Gastroesophageal sphincter (tissue), 4 donors: ENCODE measurements at regions not wholly inside any gene's neighbourhood (a gene's known extent, or its start where the extent isn't known, plus 50 kb on each side); places are given as distances from the start of the nearest gene placed in this dataset.
"Not testable (repeated sequence)": the region's sequence is repeated elsewhere in the genome, so short reads cannot be mapped to it uniquely, and the experiment has no call there.

Experiments used
- ATAC-seq: fragments of 150-250 bp; one replicate; pipeline ENCODE4 v1.9.1; 2016; ENCODE audit warnings: mild to moderate bottlenecking, moderate library complexity
- H3K27ac ChIP-seq, 4 donors: fragments of 200-600 bp; sonication (generic) in 3 of 4; 1 replicate in 3 of 4; 2 replicates in 1 of 4; pipeline ENCODE4 v1.5.1; 2016 to 2019
- H3K27me3 ChIP-seq: fragments of 200-600 bp; sonication (generic); one replicate; pipeline ENCODE4 v1.5.1; 2019
- H3K36me3 ChIP-seq, 2 donors: fragments of 200-600 bp; sonication (generic); one replicate each; pipeline ENCODE4 v1.5.1; 2019; ENCODE audit warnings: control low read depth in 1 of 2
- H3K4me1 ChIP-seq, 3 donors: fragments of 200-600 bp; sonication (generic); 1 replicate in 2 of 3; 2 replicates in 1 of 3; pipeline ENCODE4 v1.5.1; 2016 to 2019; ENCODE audit warnings: control low read depth in 2 of 3
- H3K4me3 ChIP-seq, 2 donors: fragments of 200-600 bp; sonication (generic); one replicate each; pipeline ENCODE4 v1.5.1; 2019; ENCODE audit warnings: mild to moderate bottlenecking in 1 of 2, moderate library complexity in 1 of 2
- H3K9me3 ChIP-seq, 3 donors: fragments of 200-600 bp; sonication (generic); one replicate each; pipeline ENCODE4 v1.5.1; 2017 to 2019; ENCODE audit warnings: control low read depth in 2 of 3
- CTCF ChIP-seq, 4 experiments: fragments of 200-600 bp in 2 of 4; fragments of 450-650 bp in 2 of 4; sonication (generic) in 1 of 4; IDR thresholded peaks; one replicate each; pipeline ENCODE4 v1.5.1; 2017 to 2019; ENCODE audit warnings: antibody characterized with exemption in 4 of 4, mild to moderate bottlenecking in 2 of 4, moderate library complexity in 2 of 4
- EP300 ChIP-seq: sonication (generic); formaldehyde crosslinking; IDR thresholded peaks from one replicate; pipeline ENCODE4 v1.6.1; 2017; ENCODE audit warnings: antibody characterized with exemption, mild to moderate bottlenecking
- POLR2A ChIP-seq, 2 donors: fragments of 450-650 bp; IDR thresholded peaks; one replicate each; pipeline ENCODE4 v1.6.1; 2017; ENCODE audit warnings: antibody characterized with exemption in 2 of 2, mild to moderate bottlenecking in 2 of 2, moderate library complexity in 1 of 2
- POLR2AphosphoS5 ChIP-seq: sonication (generic); formaldehyde crosslinking; IDR thresholded peaks from one replicate; pipeline ENCODE4 v1.6.1; 2017; ENCODE audit warnings: antibody characterized with exemption
- WGBS, 2 donors: methylation state at CpG; one replicate each; pipeline ENCODE4 v1.1.5; 2018; ENCODE audit warnings: low coverage in 1 of 2; 5-methylcytosine and 5-hydroxymethylcytosine counted together

- no peaks in the 10 kb centered on the region for H3K4me1 ChIP-seq
- H3K27ac ChIP-seq, result no peak overlapping the region
- no peak overlapping the region for H3K4me3 ChIP-seq
- TF ChIP-seq EP300 (no peak), POLR2AphosphoS5 (no peak), POLR2A (IDR thresholded peaks at IDR 0.05) (no peak), CTCF (IDR thresholded peaks at IDR 0.05) (no peak)
- WGBS, 2 donors, result 78 to 80% methylated on average over 6 to 10 of the region's 12 CpGs
- H3K9me3 ChIP-seq, result no peaks in the 10 kb centered on the region
- no peak for ATAC-seq
- H3K36me3 ChIP-seq, result no peaks in the 10 kb centered on the region
- H3K27me3 ChIP-seq, result no peaks in the 10 kb centered on the region
These were observed 325.7 kb downstream of the TLL1 start for GRCh38 chr4:166198516-166199310.

GRCh38 chr4:166202991-166203390, 330.0 kb downstream of the TLL1 start:
- no peaks in the 10 kb centered on the region for H3K27me3 ChIP-seq
- H3K4me3 ChIP-seq, result no peak overlapping the region
- H3K36me3 ChIP-seq, result no peaks in the 10 kb centered on the region
- H3K9me3 ChIP-seq, result no peaks in the 10 kb centered on the region
- ATAC-seq, result no peak
- TF ChIP-seq EP300, result no peak
- TF ChIP-seq POLR2AphosphoS5, result no peak
- TF ChIP-seq POLR2A (IDR thresholded peaks at IDR 0.05), result no peak
- TF ChIP-seq CTCF (IDR thresholded peaks at IDR 0.05), result no peak
- no CpG with 5 or more reads among the region's 4 CpGs for WGBS, 2 donors
- H3K27ac ChIP-seq, result no peak overlapping the region
- no peaks in the 10 kb centered on the region for H3K4me1 ChIP-seq

- WGBS, 2 donors, result 80 to 90% methylated on average over 1 to 2 of the region's 4 CpGs
- peaks cover 0 to 37% (median 0%) of the 10 kb centered on the region in 3 donors for H3K9me3 ChIP-seq
- ATAC-seq, H3K4me3 ChIP-seq, H3K4me1 ChIP-seq, H3K27me3 ChIP-seq, H3K36me3 ChIP-seq, H3K27ac ChIP-seq: not testable (repeated sequence)
These were observed 339.3 kb downstream of the TLL1 start for GRCh38 chr4:166212326-166212725.

GRCh38 chr4:166222271-166222670, 349.2 kb downstream of the TLL1 start:
- Histone ChIP-seq H3K27ac (no peak overlapping the region), H3K27me3 (no peaks in the 10 kb centered on the region), H3K4me1 (no peaks in the 10 kb centered on the region), H3K9me3 (no peaks in the 10 kb centered on the region), H3K4me3 (no peak overlapping the region), H3K36me3 (no peaks in the 10 kb centered on the region)
- no peak for ATAC-seq
- TF ChIP-seq CTCF (IDR thresholded peaks at IDR 0.05), result no peak
- TF ChIP-seq POLR2A (IDR thresholded peaks at IDR 0.05), result no peak
- TF ChIP-seq EP300, result no peak
- no peak for TF ChIP-seq POLR2AphosphoS5
- 87 to 91% methylated on average over 1 of the region's 1 CpG for WGBS, 2 donors

GRCh38 chr4:166228112-166228511, 355.1 kb downstream of the TLL1 start:
- TF ChIP-seq EP300 (no peak), CTCF (IDR thresholded peaks at IDR 0.05) (no peak), POLR2A (IDR thresholded peaks at IDR 0.05) (no peak)
- WGBS, 2 donors, result no CpG with 5 or more reads among the region's 10 CpGs
- no peak for ATAC-seq

More at GRCh38 chr4:166228112-166228511, 355.1 kb downstream of the TLL1 start:
- H3K27ac ChIP-seq, result no peak overlapping the region
- H3K36me3 ChIP-seq, result no peaks in the 10 kb centered on the region
- H3K27me3 ChIP-seq, result no peaks in the 10 kb centered on the region
- no peak overlapping the region for H3K4me3 ChIP-seq
- H3K4me1 ChIP-seq, result no peaks in the 10 kb centered on the region
- H3K9me3 ChIP-seq, result peaks cover 0 to 8% (median 0%) of the 10 kb centered on the region in 3 donors
